PC-9 (cell line): ENCODE measurements at regions not wholly inside any gene's neighbourhood (a gene's known extent, or its start where the extent isn't known, plus 50 kb on each side); places are given as distances from the start of the nearest gene placed in this dataset.

Experiments
- BruUV-seq: library from RNA; stranded (reverse); fragments of 400-500 nt; replicated peaks from 2 replicates; lab custom pipeline; 2021; lab: Mats Ljungman, UMichigan
- CTCF ChIA-PET: fragments of 300-600 bp; sonication (Branson Sonifier 250); formaldehyde crosslinking; loops from one replicate; lab custom pipeline; 2022; ENCODE audit warnings: antibody characterized with exemption; lab: Charles Lee
- POLR2A ChIA-PET: fragments of 300-600 bp; sonication (Branson Sonifier 250); formaldehyde crosslinking; loops from one replicate; lab custom pipeline; 2022; ENCODE audit warnings: antibody characterized with exemption; ENCODE audit not compliant: unreplicated experiment; lab: Charles Lee
- DNase-seq, 2 experiments: peaks; one replicate each; pipeline versions ENCODE4 v3.0.0 to v3.0.0-alpha.2; 2015 to 2022; ENCODE audit warnings: mixed read lengths in 1 of 2
- H2AFZ ChIP-seq: fragments of 200-600 bp; sonication (generic); 2 replicates; pipeline ENCODE4 v1.8.1; 2017; ENCODE audit warnings: antibody characterized with exemption
- H3F3A ChIP-seq: fragments of 200-600 bp; sonication (generic); 2 replicates; pipeline ENCODE4 v1.8.1; 2017; ENCODE audit warnings: antibody characterized with exemption, mild to moderate bottlenecking, low read depth; ENCODE audit not compliant: insufficient read depth
- H3K27ac ChIP-seq: fragments of 200-600 bp; sonication (generic); 2 replicates; pipeline ENCODE4 v1.6.1; 2016; ENCODE audit warnings: mixed run types
- H3K27me3 ChIP-seq: fragments of 200-600 bp; sonication (generic); 2 replicates; pipeline ENCODE4 v1.6.1; 2016; ENCODE audit warnings: low read depth, mixed run types; ENCODE audit not compliant: insufficient read depth
- H3K36me3 ChIP-seq: fragments of 200-600 bp; sonication (generic); 2 replicates; pipeline ENCODE4 v1.6.1; 2016; ENCODE audit warnings: low read depth, mixed run types
- H3K4me1 ChIP-seq: fragments of 200-600 bp; sonication (generic); replicated peaks from 2 replicates; pipeline ENCODE4 v1.6.1; 2016; ENCODE audit warnings: mixed run types; ENCODE audit not compliant: insufficient read depth
- H3K4me2 ChIP-seq: fragments of 200-600 bp; sonication (generic); 2 replicates; pipeline ENCODE4 v1.6.1; 2017; ENCODE audit warnings: mixed run types
- H3K4me3 ChIP-seq: fragments of 200-600 bp; sonication (generic); 2 replicates; pipeline ENCODE4 v1.6.1; 2016; ENCODE audit warnings: mixed run types
- H3K79me2 ChIP-seq: fragments of 200-600 bp; sonication (generic); 2 replicates; pipeline ENCODE4 v1.6.1; 2017; ENCODE audit warnings: low read depth, mixed run types
- H3K9me2 ChIP-seq: fragments of 200-600 bp; sonication (generic); 2 replicates; pipeline ENCODE4 v1.8.1; 2017; ENCODE audit warnings: mild to moderate bottlenecking; ENCODE audit not compliant: insufficient read depth
- H3K9me3 ChIP-seq: fragments of 200-600 bp; sonication (generic); 2 replicates; pipeline ENCODE4 v1.8.1; 2016; ENCODE audit warnings: low read depth; ENCODE audit not compliant: insufficient read depth
- H4K20me1 ChIP-seq: fragments of 200-600 bp; sonication (generic); 2 replicates; pipeline ENCODE4 v1.8.1; 2017; ENCODE audit not compliant: insufficient read depth
- CTCF ChIP-seq: fragments of 200-600 bp; sonication (generic); conservative IDR thresholded peaks from 2 replicates; pipeline ENCODE4 v1.6.1; 2017; ENCODE audit warnings: mixed run types, antibody characterized with exemption, mild to moderate bottlenecking, moderate library complexity
- EZH2 ChIP-seq: fragments of 200-600 bp; sonication (generic); IDR thresholded peaks from 2 replicates; pipeline ENCODE4 v1.8.0; 2017; ENCODE audit warnings: antibody characterized with exemption, low read depth
- intact Hi-C: fragments of 100-400 bp; cut with micrococcal nuclease; formaldehyde crosslinking; loops from one replicate; pipeline ENCODE4 v1.10.0; 2022; ENCODE audit not compliant: unreplicated experiment

DNA sequence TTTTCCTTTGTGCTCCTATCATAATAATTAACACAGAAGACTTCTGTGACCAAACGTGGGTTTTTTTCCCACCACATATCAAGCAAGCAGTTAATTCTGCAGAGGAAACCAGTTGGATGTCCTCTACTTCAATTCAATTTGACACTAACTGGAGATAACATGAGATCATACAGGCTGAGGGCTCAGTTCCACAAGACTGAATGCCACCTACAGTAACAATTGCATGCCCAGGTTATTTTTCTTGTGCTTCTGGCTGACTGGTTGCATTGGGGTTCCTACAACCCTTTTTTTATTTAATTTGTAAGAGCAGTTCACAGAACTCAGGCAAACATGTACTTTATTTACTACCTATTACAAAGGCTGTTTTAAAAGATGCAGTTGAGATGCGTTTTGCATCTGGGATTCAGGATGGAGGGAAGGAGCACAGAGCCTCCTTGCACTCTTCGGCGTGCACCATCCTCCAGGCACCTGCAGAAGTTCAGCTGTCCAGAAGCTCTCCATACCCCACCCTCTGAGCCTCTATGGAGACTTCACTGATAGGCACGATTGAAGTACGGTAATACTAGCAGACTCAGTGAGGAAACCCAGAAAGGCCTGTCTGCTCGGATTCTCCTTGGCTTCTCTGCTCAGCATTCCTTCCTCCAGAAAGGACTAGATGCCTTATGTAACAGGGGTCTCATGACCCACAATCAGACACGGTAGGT is 425.2 kb upstream of the CDH9 start:
- CTCF ChIA-PET: no interaction called here
- no peak for DNase-seq
- TF ChIP-seq EZH2: no peak
- TF ChIP-seq CTCF: no peak
- Histone ChIP-seq H3K4me1 (no peaks in the 10 kb centered on the region), H3K4me2 (no peak overlapping the region), H3K27ac (no peak overlapping the region), H3K4me3 (no peak overlapping the region), H3K27me3 (no peaks in the 10 kb centered on the region), H3K9me3 (no peaks in the 10 kb centered on the region), H3K36me3 (no peaks in the 10 kb centered on the region), H3K9me2 (peaks cover 2% of the 10 kb centered on the region), H3F3A (no peaks in the 10 kb centered on the region), H2AFZ (no peak overlapping the region), H4K20me1 (0 out of 2 replicates have a peak, but pooled peaks cover 4% of the 10 kb centered on the region), H3K79me2 (no peaks in the 10 kb centered on the region)
- no TSS peak for BruUV-seq
- POLR2A ChIA-PET: no interaction called here
- intact Hi-C loops: no loop called here

DNA sequence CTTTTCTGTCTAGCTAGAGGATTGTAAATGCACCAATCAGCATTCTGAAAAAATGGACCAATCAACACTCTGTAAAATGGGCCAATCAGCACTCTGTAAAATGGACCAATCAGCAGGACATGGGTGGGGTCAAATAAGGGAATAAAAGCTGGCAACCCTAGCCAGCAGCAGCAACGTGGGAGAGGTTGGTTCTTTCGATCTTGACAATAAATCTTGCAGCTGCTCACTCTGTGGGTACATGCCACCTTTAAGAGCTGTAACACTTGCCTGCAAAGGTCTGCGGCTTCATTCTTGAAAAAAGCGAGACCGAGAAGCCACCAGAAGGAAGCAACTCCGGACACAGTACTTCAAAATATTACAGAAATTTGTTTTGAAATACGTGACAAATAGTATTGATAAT is 424.6 kb upstream of the CDH9 start:
- H3K4me1 ChIP-seq: no peaks in the 10 kb centered on the region
- H3K36me3 ChIP-seq: no peaks in the 10 kb centered on the region
- CTCF ChIA-PET: no interaction called here
- H3K27me3 ChIP-seq: no peaks in the 10 kb centered on the region
- intact Hi-C loops: no loop called here
- no TSS peak for BruUV-seq
- H2AFZ ChIP-seq: peak overlapping the region; percentile 19; the same call in 1 of the 2 replicates
- 0 out of 2 replicates have a peak, but pooled peaks cover 4% of the 10 kb centered on the region for H4K20me1 ChIP-seq
- no peaks in the 10 kb centered on the region for H3F3A ChIP-seq
- H3K4me2 ChIP-seq: no peak overlapping the region
- DNase-seq: no peak
- H3K9me3 ChIP-seq: no peaks in the 10 kb centered on the region
- TF ChIP-seq CTCF (no peak), EZH2 (no peak)
- no peaks in the 10 kb centered on the region for H3K79me2 ChIP-seq
- no peak overlapping the region for H3K4me3 ChIP-seq
- H3K9me2 ChIP-seq: peaks cover 4% of the 10 kb centered on the region
- H3K27ac ChIP-seq: no peak overlapping the region
- POLR2A ChIA-PET: no interaction called here

GRCh38 chr5:27458287-27458686 is 419.9 kb upstream of the CDH9 start:
- CTCF ChIA-PET: no interaction called here
- Histone ChIP-seq H3K9me2 (peaks cover 4% of the 10 kb centered on the region; the same call in 1 of the 2 replicates), H3F3A (no peaks in the 10 kb centered on the region), H2AFZ (no peak overlapping the region), H3K4me2 (no peak overlapping the region), H3K79me2 (no peaks in the 10 kb centered on the region), H3K27me3 (no peaks in the 10 kb centered on the region), H4K20me1 (peaks cover 4% of the 10 kb centered on the region; the same call in 1 of the 2 replicates), H3K9me3 (no peaks in the 10 kb centered on the region), H3K36me3 (no peaks in the 10 kb centered on the region), H3K4me3 (no peak overlapping the region), H3K4me1 (no peaks in the 10 kb centered on the region), H3K27ac (no peak overlapping the region)
- intact Hi-C loops: loop anchor here (2.0 kb wide), 1 partner anchor 13 kb away; no protein-coding TSS in a partner anchor
- DNase-seq: no peak
- TF ChIP-seq EZH2 (no peak), CTCF (no peak)
- no TSS peak for BruUV-seq
- POLR2A ChIA-PET: no interaction called here
